ENCODE measurements at regions not wholly inside any gene's neighbourhood (a gene's known extent, or its start where the extent isn't known, plus 50 kb on each side); places are given as distances from the start of the nearest gene placed in this dataset.
A peak's percentile ranks its signal among the peaks of the same experiment; 100 is the strongest.
"Not testable (repeated sequence)": the region's sequence is repeated elsewhere in the genome, so short reads cannot be mapped to it uniquely, and the experiment has no call there.

GRCh38 chr9:62526306-62526705 lies 1336.5 kb downstream of the SPATA31A7 start:
- not testable (repeated sequence) for H3K9me3 Mint-ChIP-seq; H3K36me3 Mint-ChIP-seq (ENCODE audit: insufficient read depth in 2 of 2); H3K4me1 Mint-ChIP-seq (ENCODE audit: low read depth); H3K27me3 Mint-ChIP-seq (ENCODE audit: low read depth); ATAC-seq (replicated peaks in 1 of 2); H3K4me3 Mint-ChIP-seq; DNase-seq; H3K27ac Mint-ChIP-seq

- peak overlapping the region in 1 of 2 donors; percentile 89 for H3K4me3 Mint-ChIP-seq
- H3K27ac Mint-ChIP-seq; H3K4me1 Mint-ChIP-seq (ENCODE audit: low read depth); H3K36me3 Mint-ChIP-seq (ENCODE audit: insufficient read depth in 2 of 2); ATAC-seq (replicated peaks in 1 of 2); H3K27me3 Mint-ChIP-seq (ENCODE audit: low read depth); DNase-seq; H3K9me3 Mint-ChIP-seq: not testable (repeated sequence)
Measured at GRCh38 chr9:62532162-62532776, 1342.4 kb downstream of the SPATA31A7 start.

GRCh38 chr9:62532777-62533173 lies 1342.9 kb downstream of the SPATA31A7 start:
- DNase-seq, result peak in 1 of 2 donors; percentile 11
- not testable (repeated sequence) for H3K4me1 Mint-ChIP-seq (ENCODE audit: low read depth); ATAC-seq (replicated peaks in 1 of 2); H3K9me3 Mint-ChIP-seq; H3K36me3 Mint-ChIP-seq (ENCODE audit: insufficient read depth in 2 of 2); H3K27me3 Mint-ChIP-seq (ENCODE audit: low read depth)
- Mint-ChIP-seq H3K4me3 (peak overlapping the region in 1 of 2 donors; percentile 89), H3K27ac (peak overlapping the region; percentile 82)

- H3K4me3 Mint-ChIP-seq; H3K27me3 Mint-ChIP-seq (ENCODE audit: low read depth); H3K9me3 Mint-ChIP-seq; H3K4me1 Mint-ChIP-seq (ENCODE audit: low read depth); H3K36me3 Mint-ChIP-seq (ENCODE audit: insufficient read depth in 2 of 2); DNase-seq; H3K27ac Mint-ChIP-seq: not testable (repeated sequence)
- ATAC-seq (replicated peaks in 1 of 2), result peak in 1 of 2 donors; percentile 47
Measured at GRCh38 chr9:62550539-62550938, 1360.7 kb downstream of the SPATA31A7 start.

GRCh38 chr9:62560603-62561002 lies 1370.8 kb downstream of the SPATA31A7 start:
- not testable (repeated sequence) for H3K27me3 Mint-ChIP-seq (ENCODE audit: low read depth); DNase-seq; H3K9me3 Mint-ChIP-seq; H3K27ac Mint-ChIP-seq; H3K4me3 Mint-ChIP-seq; H3K36me3 Mint-ChIP-seq (ENCODE audit: insufficient read depth in 2 of 2); H3K4me1 Mint-ChIP-seq (ENCODE audit: low read depth); ATAC-seq (replicated peaks in 1 of 2)

- not testable (repeated sequence) for DNase-seq; H3K36me3 Mint-ChIP-seq (ENCODE audit: insufficient read depth in 2 of 2); H3K9me3 Mint-ChIP-seq; H3K4me1 Mint-ChIP-seq (ENCODE audit: low read depth); H3K27ac Mint-ChIP-seq; ATAC-seq (replicated peaks in 1 of 2); H3K4me3 Mint-ChIP-seq; H3K27me3 Mint-ChIP-seq (ENCODE audit: low read depth)
Measured at GRCh38 chr9:62565132-62565531, 1375.3 kb downstream of the SPATA31A7 start.

GRCh38 chr9:62566430-62566829 lies 1376.6 kb downstream of the SPATA31A7 start:
- H3K27me3 Mint-ChIP-seq (ENCODE audit: low read depth); H3K9me3 Mint-ChIP-seq; H3K4me3 Mint-ChIP-seq; H3K27ac Mint-ChIP-seq; ATAC-seq (replicated peaks in 1 of 2); H3K4me1 Mint-ChIP-seq (ENCODE audit: low read depth); H3K36me3 Mint-ChIP-seq (ENCODE audit: insufficient read depth in 2 of 2); DNase-seq: not testable (repeated sequence)

GRCh38 chr9:62597128-62597527 lies 1407.3 kb downstream of the SPATA31A7 start:
- not testable (repeated sequence) for H3K4me1 Mint-ChIP-seq (ENCODE audit: low read depth); H3K4me3 Mint-ChIP-seq; H3K9me3 Mint-ChIP-seq; DNase-seq; H3K36me3 Mint-ChIP-seq (ENCODE audit: insufficient read depth in 2 of 2); H3K27ac Mint-ChIP-seq; H3K27me3 Mint-ChIP-seq (ENCODE audit: low read depth); ATAC-seq (replicated peaks in 1 of 2)
